DMS79 (cell line): ENCODE measurements at regions not wholly inside any gene's neighbourhood (a gene's known extent, or its start where the extent isn't known, plus 50 kb on each side); places are given as distances from the start of the nearest gene placed in this dataset.

Experiments
- DNase-seq: peaks from one replicate; lab custom pipeline; 2025; lab: John Stamatoyannopoulos, UW

DNA sequence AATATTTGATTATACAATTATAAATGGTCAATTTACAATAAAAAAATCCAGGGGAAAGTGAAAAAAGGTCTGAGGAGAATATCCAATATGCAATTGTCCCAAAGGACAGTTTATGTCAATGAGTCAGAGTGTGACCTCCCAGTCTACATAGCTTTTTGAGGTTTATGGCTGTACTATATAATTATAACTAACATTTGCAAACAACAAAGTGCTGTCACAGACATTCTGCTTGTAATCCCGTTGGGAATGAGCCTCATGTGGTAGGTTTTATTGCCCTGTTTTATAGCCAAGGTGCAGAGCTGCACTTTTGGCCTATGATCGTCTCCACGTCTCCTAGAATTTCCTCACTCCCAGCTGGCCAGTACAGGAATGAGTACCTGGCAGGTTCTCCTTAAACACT, 103.8 kb downstream of the ADSS2 start:
- DNase-seq = no peak

DNA sequence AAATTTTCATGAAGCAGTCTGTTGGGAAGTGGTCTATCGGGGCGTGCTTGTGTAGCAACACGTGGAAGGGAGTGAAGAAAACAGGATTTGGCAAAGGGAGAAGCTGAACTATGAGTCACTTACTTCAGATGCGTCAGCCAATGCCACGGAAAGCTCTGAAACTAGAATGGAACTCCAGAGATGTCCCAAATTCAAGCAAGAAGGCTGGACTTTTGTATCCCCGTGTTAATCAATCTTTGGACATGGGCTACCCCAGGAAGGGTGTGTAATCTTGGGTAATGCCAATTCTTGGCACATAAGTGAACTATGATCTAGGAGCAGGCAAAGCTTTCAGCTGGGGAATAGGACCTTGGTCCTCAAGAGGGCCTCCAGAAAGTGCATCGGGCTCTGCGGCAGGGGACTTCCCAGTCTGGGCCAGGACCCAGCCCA, 102.6 kb downstream of the ADSS2 start:
- DNase-seq = no peak

DNA sequence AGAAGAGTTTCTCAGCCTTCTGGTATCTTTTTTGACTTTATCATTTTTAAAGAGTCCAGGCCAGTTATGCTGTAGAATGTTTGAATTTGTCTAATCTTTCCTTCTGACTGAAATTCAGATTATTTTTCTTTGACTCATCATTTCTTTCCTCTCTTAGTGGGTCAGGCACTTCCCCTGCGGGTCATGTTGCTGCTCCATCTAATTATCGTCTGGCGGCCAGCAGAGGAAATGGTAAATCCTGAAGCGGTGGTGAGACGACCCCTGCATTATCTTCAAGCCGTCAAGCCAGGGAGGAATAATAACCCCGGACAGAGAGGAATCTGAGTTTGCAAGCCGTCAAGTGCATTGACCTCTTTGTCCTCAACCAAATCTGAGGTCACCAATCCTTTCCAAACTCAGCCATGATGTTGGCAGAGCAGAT, 102.1 kb downstream of the ADSS2 start:
- DNase-seq = no peak

DNA sequence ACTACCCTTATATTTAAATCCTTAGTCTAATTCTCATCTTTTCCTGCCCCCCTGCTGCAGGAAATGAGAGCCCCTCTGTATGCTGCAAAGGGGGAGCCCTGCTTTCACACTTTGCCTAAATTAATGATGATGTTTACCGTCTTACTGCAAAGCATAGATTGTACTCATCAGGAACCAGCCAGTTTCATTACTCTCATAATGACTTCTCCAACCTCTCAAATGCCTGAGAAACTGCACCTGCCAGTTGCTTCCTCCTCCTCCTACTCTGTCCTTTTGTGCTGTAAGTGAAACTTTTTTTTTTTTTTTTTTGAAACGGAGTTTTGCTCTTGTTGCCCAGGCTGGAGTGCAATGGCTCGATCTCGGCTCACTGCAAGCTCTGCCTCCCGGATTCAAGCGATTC, 101.7 kb downstream of the ADSS2 start:
- DNase-seq = no peak

DNA sequence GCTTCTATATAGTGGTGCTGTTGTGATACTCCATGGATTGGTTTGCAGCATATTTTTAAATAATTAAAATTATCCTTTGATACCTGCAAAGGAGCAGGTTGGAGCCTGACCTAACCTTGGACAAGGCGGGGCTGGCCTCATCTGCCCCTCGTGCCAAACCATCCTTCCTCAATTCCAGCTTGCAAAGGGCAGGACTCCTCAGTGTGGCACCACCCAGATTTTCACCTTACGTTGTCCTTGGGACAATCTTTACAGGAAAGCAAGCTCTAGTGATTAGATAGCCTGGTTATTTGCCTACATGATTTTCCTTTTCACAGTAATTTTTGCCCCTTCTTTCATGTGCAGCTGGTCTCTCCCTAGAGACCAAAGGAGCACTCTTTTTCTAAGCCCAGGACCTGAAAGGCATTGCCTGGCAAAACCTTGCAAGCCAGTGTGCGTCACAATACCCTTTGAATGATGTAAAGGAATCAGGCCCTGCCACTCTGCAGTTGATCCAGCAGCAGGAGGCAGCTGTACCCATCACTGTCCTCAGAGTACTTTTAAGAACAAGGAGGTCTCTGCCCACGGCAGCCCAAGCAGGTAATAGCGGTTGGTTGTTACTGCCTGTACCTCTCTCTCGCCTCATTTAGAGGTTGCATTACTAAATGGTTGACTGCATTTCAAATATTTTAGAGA, 99.4 kb downstream of the ADSS2 start:
- DNase-seq = no peak

DNA sequence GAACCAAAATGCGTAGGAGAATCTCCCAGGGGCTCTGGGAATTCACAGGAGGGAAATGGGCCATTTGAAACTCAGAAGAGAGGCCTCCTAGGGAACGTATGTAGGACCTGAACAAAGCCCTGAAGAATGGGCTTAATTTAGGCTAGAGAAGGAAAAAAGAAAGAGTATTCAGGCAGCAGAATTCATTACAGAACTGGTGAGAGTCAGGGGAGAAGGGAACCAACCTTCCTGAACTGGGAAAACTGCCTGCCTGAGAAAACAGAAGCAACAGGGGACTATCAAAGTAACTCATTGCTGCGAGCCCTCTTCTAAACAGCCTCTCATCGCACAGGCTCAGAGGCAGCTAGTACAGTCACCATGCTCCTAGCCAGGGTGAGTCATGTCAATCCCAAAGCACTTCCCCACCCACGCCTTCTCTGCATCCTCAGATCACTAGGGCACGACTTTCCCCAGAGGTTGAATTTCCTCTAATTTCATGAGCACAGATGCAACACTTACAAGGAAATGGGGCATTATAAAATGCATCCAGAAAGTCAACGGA, 98.1 kb downstream of the ADSS2 start:
- DNase-seq = no peak

DNA sequence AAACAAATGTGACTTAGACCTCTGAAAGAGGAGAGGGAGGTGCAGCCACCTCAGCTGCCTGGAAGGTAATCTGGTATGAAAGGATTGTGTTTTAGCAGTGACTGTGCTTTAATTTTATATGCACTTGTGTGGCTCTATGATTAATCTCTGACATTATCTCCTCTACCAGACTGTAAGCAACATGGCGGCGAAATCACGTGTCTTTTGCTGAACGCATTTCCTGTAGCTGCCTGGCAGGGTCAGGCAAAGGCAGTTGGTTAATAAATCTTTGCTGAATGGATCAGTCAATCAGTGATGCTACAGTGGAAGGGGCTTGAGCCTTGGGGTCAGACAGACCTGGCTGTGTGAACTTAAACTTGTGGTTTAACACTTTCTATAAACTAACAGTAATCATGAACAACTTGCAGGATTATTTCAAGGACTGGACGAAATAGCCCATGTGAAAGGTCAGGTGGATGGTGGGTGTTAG, 96.9 kb downstream of the ADSS2 start:
- no peak for DNase-seq

DNA sequence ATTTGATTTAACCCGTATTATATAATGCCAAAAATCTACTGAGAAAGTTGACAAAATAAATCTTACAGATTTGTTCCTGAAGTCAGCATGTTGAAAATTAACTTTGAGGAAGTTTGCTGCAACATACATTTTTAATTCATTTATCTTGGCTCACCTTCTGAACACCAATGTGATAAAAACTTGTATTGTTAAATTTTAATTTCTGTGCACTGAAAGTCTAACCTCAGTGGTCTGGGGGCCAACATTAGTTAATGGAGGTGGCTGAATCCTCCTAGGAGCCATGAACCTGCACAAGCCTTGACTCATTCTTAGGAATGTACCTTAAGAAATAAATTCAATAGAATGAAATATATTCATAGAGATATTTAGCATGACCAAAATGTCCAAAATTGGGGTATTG, 95.3 kb downstream of the ADSS2 start:
- no peak for DNase-seq
